ENCODE measurements at regions not wholly inside any gene's neighbourhood (a gene's known extent, or its start where the extent isn't known, plus 50 kb on each side); places are given as distances from the start of the nearest gene placed in this dataset.
A peak's percentile ranks its signal among the peaks of the same experiment; 100 is the strongest.

DNA sequence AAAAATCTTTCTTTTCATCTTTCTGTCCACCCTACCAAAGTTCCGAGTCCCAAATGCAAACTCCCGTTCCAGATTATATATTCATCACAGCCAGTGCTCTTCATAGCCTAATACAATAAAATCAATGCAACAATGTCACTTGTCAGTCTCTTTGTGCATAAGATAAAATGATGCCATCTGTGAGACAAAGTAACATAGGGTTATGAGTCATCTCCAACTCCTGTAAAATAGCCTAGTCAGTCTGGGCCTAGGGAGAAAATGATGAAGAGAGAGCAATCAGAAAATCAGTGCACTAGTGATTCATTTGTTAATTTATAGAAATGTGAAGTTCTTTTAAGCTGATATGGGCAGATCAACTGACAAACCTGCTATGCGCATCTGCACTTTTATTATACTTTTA is 689.1 kb upstream of the DIAPH2 start:
- Histone ChIP-seq H3K23ac (ENCODE audit: low read length) (no peak overlapping the region), H3K18ac (ENCODE audit: low read length) (no peak overlapping the region), H3K14ac (ENCODE audit: low read length) (no peak overlapping the region), H4K8ac (ENCODE audit: low read depth, low read length) (no peak overlapping the region), H2AFZ (ENCODE audit: insufficient read depth, low read length, poor library complexity) (no peak overlapping the region), H2AK5ac (ENCODE audit: low read length) (no peak overlapping the region), H2BK120ac (ENCODE audit: insufficient read depth, low read length, poor library complexity) (no peak overlapping the region), H3K4me1 (ENCODE audit: control insufficient read depth in 1 of 2, insufficient read depth in 2 of 2, low read length in 2 of 2) (no peaks in the 10 kb centered on the region), H3K79me2 (ENCODE audit: control insufficient read depth, insufficient read depth, low read length, poor library complexity) (no peaks in the 10 kb centered on the region), H3K36me3 (ENCODE audit: control insufficient read depth in 1 of 2, insufficient read depth in 2 of 2, low read length in 2 of 2) (no peaks in the 10 kb centered on the region), H3K27ac (ENCODE audit: low read depth, low read length) (no peak overlapping the region), H2BK12ac (ENCODE audit: low read length) (no peak overlapping the region), H3K79me1 (ENCODE audit: low read length) (no peaks in the 10 kb centered on the region), H3K9me3 (ENCODE audit: insufficient read depth, low read depth, low read length) (no peaks in the 10 kb centered on the region), H3K4me3 (ENCODE audit: low read depth, low read length) (no peak overlapping the region), H4K91ac (ENCODE audit: low read depth, low read length) (no peak overlapping the region), H3K4ac (ENCODE audit: low read depth, low read length) (no peak overlapping the region), H4K12ac (ENCODE audit: low read depth, low read length) (no peak overlapping the region), H3K9ac (ENCODE audit: low read length) (no peak overlapping the region), H3K27me3 (ENCODE audit: insufficient read depth, low read length) (no peaks in the 10 kb centered on the region), H3K4me2 (ENCODE audit: low read length) (no peak overlapping the region), H2BK5ac (ENCODE audit: low read depth, low read length, poor library complexity) (no peak overlapping the region)
- no peak for DNase-seq
- no CpG with 5 or more reads among the region's 3 CpGs for WGBS (ENCODE audit: extremely low coverage, insufficient coverage, insufficient read length)

DNA sequence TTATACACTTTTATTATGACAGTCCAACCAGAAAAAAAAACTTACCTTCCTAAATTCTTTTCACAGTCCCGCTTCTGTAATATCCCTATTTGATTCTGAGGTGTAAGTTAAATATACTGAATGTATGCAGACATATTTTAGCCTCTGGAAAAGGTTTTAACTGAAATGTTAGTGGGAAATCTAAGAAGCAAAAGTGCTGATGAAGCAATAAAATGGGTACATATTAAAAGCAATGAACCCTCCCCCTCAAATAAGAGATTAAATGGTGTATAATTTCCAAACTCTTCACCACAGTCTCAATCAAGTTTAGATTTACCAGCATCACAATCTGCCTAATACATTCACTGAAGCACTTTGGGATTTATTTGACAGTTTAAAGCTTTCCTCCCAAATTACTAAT is 688.3 kb upstream of the DIAPH2 start:
- Histone ChIP-seq H2BK12ac (ENCODE audit: low read length) (no peak overlapping the region), H2BK120ac (ENCODE audit: insufficient read depth, low read length, poor library complexity) (no peak overlapping the region), H3K4me1 (ENCODE audit: control insufficient read depth in 1 of 2, insufficient read depth in 2 of 2, low read length in 2 of 2) (no peaks in the 10 kb centered on the region), H3K27ac (ENCODE audit: low read depth, low read length) (no peak overlapping the region), H3K9me3 (ENCODE audit: insufficient read depth, low read depth, low read length) (no peaks in the 10 kb centered on the region), H3K18ac (ENCODE audit: low read length) (no peak overlapping the region), H3K27me3 (ENCODE audit: insufficient read depth, low read length) (no peaks in the 10 kb centered on the region), H3K9ac (ENCODE audit: low read length) (no peak overlapping the region), H3K4me2 (ENCODE audit: low read length) (no peak overlapping the region), H3K4ac (ENCODE audit: low read depth, low read length) (no peak overlapping the region), H4K12ac (ENCODE audit: low read depth, low read length) (no peak overlapping the region), H2BK5ac (ENCODE audit: low read depth, low read length, poor library complexity) (no peak overlapping the region), H3K4me3 (ENCODE audit: low read depth, low read length) (no peak overlapping the region), H3K36me3 (ENCODE audit: control insufficient read depth in 1 of 2, insufficient read depth in 2 of 2, low read length in 2 of 2) (no peaks in the 10 kb centered on the region), H3K14ac (ENCODE audit: low read length) (no peak overlapping the region), H3K79me2 (ENCODE audit: control insufficient read depth, insufficient read depth, low read length, poor library complexity) (no peaks in the 10 kb centered on the region), H2AFZ (ENCODE audit: insufficient read depth, low read length, poor library complexity) (no peak overlapping the region), H3K79me1 (ENCODE audit: low read length) (no peaks in the 10 kb centered on the region), H3K23ac (ENCODE audit: low read length) (no peak overlapping the region), H2AK5ac (ENCODE audit: low read length) (no peak overlapping the region), H4K8ac (ENCODE audit: low read depth, low read length) (no peak overlapping the region), H4K91ac (ENCODE audit: low read depth, low read length) (no peak overlapping the region)
- WGBS (ENCODE audit: extremely low coverage, insufficient coverage, insufficient read length): no CpG with 5 or more reads among the region's 1 CpG
- DNase-seq: no peak

DNA sequence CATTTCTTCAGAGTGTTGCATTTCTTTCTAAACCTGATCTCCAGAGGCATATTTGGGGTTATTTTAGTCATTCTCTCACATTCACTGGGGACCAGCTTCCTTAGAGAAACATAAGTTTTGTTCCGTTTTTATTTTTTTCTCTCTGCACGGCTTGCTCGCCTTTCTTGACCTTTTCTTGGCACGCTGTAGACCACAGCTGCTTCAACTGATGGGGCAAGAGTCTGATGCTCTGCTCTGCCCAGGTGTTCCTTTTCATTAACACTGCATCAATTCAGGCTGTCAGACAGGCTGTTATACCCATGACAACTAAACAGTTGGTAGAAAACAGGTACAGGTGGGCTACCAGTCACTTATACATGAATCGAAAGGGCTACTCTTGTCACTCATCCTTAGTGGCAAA is 682.2 kb upstream of the DIAPH2 start:
- no peak overlapping the region for H2AFZ ChIP-seq (ENCODE audit: insufficient read depth, low read length, poor library complexity)
- H3K36me3 ChIP-seq (ENCODE audit: control insufficient read depth in 1 of 2, insufficient read depth in 2 of 2, low read length in 2 of 2): no peaks in the 10 kb centered on the region
- no peaks in the 10 kb centered on the region for H3K79me2 ChIP-seq (ENCODE audit: control insufficient read depth, insufficient read depth, low read length, poor library complexity)
- H2BK120ac ChIP-seq (ENCODE audit: insufficient read depth, low read length, poor library complexity): no peak overlapping the region
- no peak overlapping the region for H4K91ac ChIP-seq (ENCODE audit: low read depth, low read length)
- no peak overlapping the region for H3K14ac ChIP-seq (ENCODE audit: low read length)
- no peak overlapping the region for H3K4me2 ChIP-seq (ENCODE audit: low read length)
- no peaks in the 10 kb centered on the region for H3K4me1 ChIP-seq (ENCODE audit: control insufficient read depth in 1 of 2, insufficient read depth in 2 of 2, low read length in 2 of 2)
- H2BK5ac ChIP-seq (ENCODE audit: low read depth, low read length, poor library complexity): no peak overlapping the region
- H4K8ac ChIP-seq (ENCODE audit: low read depth, low read length): no peak overlapping the region
- H3K18ac ChIP-seq (ENCODE audit: low read length): no peak overlapping the region
- no CpG with 5 or more reads among the region's 5 CpGs for WGBS (ENCODE audit: extremely low coverage, insufficient coverage, insufficient read length)
- H3K9me3 ChIP-seq (ENCODE audit: insufficient read depth, low read depth, low read length): no peaks in the 10 kb centered on the region
- H3K79me1 ChIP-seq (ENCODE audit: low read length): no peaks in the 10 kb centered on the region
- H3K27ac ChIP-seq (ENCODE audit: low read depth, low read length): no peak overlapping the region
- H2AK5ac ChIP-seq (ENCODE audit: low read length): no peak overlapping the region
- H4K12ac ChIP-seq (ENCODE audit: low read depth, low read length): no peak overlapping the region
- H2BK12ac ChIP-seq (ENCODE audit: low read length): no peak overlapping the region
- H3K27me3 ChIP-seq (ENCODE audit: insufficient read depth, low read length): no peaks in the 10 kb centered on the region
- no peak overlapping the region for H3K4ac ChIP-seq (ENCODE audit: low read depth, low read length)
- H3K4me3 ChIP-seq (ENCODE audit: low read depth, low read length): no peak overlapping the region
- no peak overlapping the region for H3K9ac ChIP-seq (ENCODE audit: low read length)
- DNase-seq: no peak
- no peak overlapping the region for H3K23ac ChIP-seq (ENCODE audit: low read length)

DNA sequence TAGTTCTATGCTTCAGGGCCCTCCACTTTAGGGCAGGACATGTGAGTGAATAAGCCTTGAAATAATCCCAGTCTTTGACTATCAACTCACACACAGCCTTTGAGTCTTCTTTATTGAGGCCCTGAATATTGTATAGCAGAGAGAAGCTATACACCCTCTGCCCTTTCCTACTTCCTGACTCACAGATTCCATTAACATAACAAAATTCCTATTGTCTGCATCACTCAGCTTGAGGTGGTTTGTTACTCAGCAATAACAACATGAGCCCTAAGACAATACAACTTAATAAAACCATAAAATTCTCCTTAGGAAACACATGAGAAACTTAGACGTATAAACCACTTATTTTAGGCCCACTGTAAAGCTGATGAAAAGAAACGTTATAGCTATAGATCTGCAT is 680.3 kb upstream of the DIAPH2 start:
- Histone ChIP-seq H3K4me3 (ENCODE audit: low read depth, low read length) (no peak overlapping the region), H3K9me3 (ENCODE audit: insufficient read depth, low read depth, low read length) (no peaks in the 10 kb centered on the region), H4K91ac (ENCODE audit: low read depth, low read length) (no peak overlapping the region), H3K9ac (ENCODE audit: low read length) (no peak overlapping the region), H3K18ac (ENCODE audit: low read length) (no peak overlapping the region), H3K27ac (ENCODE audit: low read depth, low read length) (no peak overlapping the region), H2BK5ac (ENCODE audit: low read depth, low read length, poor library complexity) (no peak overlapping the region), H2AFZ (ENCODE audit: insufficient read depth, low read length, poor library complexity) (no peak overlapping the region), H3K36me3 (ENCODE audit: control insufficient read depth in 1 of 2, insufficient read depth in 2 of 2, low read length in 2 of 2) (no peaks in the 10 kb centered on the region), H2AK5ac (ENCODE audit: low read length) (no peak overlapping the region), H3K14ac (ENCODE audit: low read length) (no peak overlapping the region), H4K12ac (ENCODE audit: low read depth, low read length) (no peak overlapping the region), H3K4me2 (ENCODE audit: low read length) (no peak overlapping the region), H2BK120ac (ENCODE audit: insufficient read depth, low read length, poor library complexity) (no peak overlapping the region), H2BK12ac (ENCODE audit: low read length) (no peak overlapping the region), H4K8ac (ENCODE audit: low read depth, low read length) (no peak overlapping the region), H3K4ac (ENCODE audit: low read depth, low read length) (no peak overlapping the region), H3K23ac (ENCODE audit: low read length) (no peak overlapping the region), H3K79me1 (ENCODE audit: low read length) (no peaks in the 10 kb centered on the region), H3K27me3 (ENCODE audit: insufficient read depth, low read length) (no peaks in the 10 kb centered on the region), H3K79me2 (ENCODE audit: control insufficient read depth, insufficient read depth, low read length, poor library complexity) (no peaks in the 10 kb centered on the region), H3K4me1 (ENCODE audit: control insufficient read depth in 1 of 2, insufficient read depth in 2 of 2, low read length in 2 of 2) (no peaks in the 10 kb centered on the region)
- DNase-seq: peak in 1 of 2 donors; percentile 67
- no CpG with 5 or more reads among the region's 2 CpGs for WGBS (ENCODE audit: extremely low coverage, insufficient coverage, insufficient read length)

Data from trophoblast cell (in vitro differentiated cells and primary cell).